Osteocyte (in vitro differentiated cells): ENCODE measurements at regions not wholly inside any gene's neighbourhood (a gene's known extent, or its start where the extent isn't known, plus 50 kb on each side); places are given as distances from the start of the nearest gene placed in this dataset.

Experiments
- DNase-seq: peaks from one replicate; pipeline ENCODE4 v3.0.0; 2021; ENCODE audit warnings: mixed read lengths; ENCODE audit not compliant: unreplicated experiment; ENCODE audit errors: extremely low spot score
- H3K27ac Mint-ChIP-seq: one replicate; pipeline ENCODE4 v1.8.0; 2021; ENCODE audit warnings: mild to moderate bottlenecking, mixed read lengths; ENCODE audit not compliant: unreplicated experiment
- H3K27me3 Mint-ChIP-seq: one replicate; pipeline ENCODE4 v1.8.0; 2021; ENCODE audit warnings: mixed read lengths; ENCODE audit not compliant: unreplicated experiment
- H3K36me3 Mint-ChIP-seq: one replicate; pipeline ENCODE4 v1.8.0; 2021; ENCODE audit warnings: mixed read lengths; ENCODE audit not compliant: unreplicated experiment
- H3K4me1 Mint-ChIP-seq: one replicate; pipeline ENCODE4 v1.8.0; 2021; ENCODE audit warnings: mixed read lengths; ENCODE audit not compliant: unreplicated experiment
- H3K4me3 Mint-ChIP-seq: one replicate; pipeline ENCODE4 v1.8.0; 2021; ENCODE audit warnings: mild to moderate bottlenecking, moderate library complexity, mixed read lengths; ENCODE audit not compliant: unreplicated experiment
- H3K9me3 Mint-ChIP-seq: one replicate; pipeline ENCODE4 v1.8.0; 2021; ENCODE audit warnings: mixed read lengths; ENCODE audit not compliant: unreplicated experiment
- TF ChIP-seq, protein P1 (sequence below): fragments of 200-600 bp; sonication (generic); IDR thresholded peaks from 2 replicates; pipeline ENCODE4 v1.5.0; 2021; ENCODE audit warnings: antibody characterized with exemption, mild to moderate bottlenecking, moderate library complexity

DNA sequence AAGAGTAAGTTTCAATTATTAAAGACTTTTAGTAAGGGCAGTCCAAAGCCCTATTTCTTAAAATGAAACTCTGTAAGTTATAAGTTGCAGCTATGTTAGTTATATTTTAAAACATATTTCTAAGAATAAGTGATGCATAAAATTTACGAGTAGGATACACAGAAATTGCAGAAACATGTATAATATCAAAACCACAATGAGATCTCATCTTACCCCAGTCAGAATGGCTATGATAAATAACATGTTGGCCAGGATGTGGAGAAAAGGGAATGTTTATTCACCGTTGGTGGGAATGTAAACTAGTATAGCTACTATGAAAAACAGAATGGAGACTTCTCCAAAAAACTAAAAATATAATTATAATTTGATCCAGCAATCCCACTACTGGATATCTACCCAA is 201.2 kb downstream of the CBLN2 start:
- no peak overlapping the region for H3K27ac Mint-ChIP-seq
- TF ChIP-seq, protein P1, sequence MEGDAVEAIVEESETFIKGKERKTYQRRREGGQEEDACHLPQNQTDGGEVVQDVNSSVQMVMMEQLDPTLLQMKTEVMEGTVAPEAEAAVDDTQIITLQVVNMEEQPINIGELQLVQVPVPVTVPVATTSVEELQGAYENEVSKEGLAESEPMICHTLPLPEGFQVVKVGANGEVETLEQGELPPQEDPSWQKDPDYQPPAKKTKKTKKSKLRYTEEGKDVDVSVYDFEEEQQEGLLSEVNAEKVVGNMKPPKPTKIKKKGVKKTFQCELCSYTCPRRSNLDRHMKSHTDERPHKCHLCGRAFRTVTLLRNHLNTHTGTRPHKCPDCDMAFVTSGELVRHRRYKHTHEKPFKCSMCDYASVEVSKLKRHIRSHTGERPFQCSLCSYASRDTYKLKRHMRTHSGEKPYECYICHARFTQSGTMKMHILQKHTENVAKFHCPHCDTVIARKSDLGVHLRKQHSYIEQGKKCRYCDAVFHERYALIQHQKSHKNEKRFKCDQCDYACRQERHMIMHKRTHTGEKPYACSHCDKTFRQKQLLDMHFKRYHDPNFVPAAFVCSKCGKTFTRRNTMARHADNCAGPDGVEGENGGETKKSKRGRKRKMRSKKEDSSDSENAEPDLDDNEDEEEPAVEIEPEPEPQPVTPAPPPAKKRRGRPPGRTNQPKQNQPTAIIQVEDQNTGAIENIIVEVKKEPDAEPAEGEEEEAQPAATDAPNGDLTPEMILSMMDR: no peak
- H3K27me3 Mint-ChIP-seq: peaks cover 3% of the 10 kb centered on the region
- H3K4me3 Mint-ChIP-seq: no peak overlapping the region
- H3K36me3 Mint-ChIP-seq: no peaks in the 10 kb centered on the region
- peaks cover 2% of the 10 kb centered on the region for H3K4me1 Mint-ChIP-seq
- H3K9me3 Mint-ChIP-seq: no peaks in the 10 kb centered on the region
- no peak for DNase-seq

DNA sequence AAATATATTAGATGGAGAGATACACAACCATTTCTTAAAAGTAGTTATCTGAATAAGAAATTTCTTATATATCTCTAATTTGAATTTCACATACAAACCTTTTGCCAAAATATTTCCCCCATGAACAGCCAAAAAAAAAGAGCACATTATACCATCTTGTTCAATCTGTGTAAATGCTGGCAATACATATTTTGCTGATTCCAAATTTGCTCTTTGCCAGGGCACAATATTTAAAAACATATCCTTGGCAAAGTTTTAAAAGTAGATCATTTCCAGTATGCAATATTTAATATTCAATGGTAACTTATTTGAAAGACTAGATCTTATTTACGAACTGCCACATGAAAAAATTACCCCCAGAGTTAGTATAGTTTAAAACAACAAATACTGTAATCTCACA is 204.2 kb downstream of the CBLN2 start:
- Mint-ChIP-seq H3K27me3 (peaks cover 3% of the 10 kb centered on the region), H3K36me3 (no peaks in the 10 kb centered on the region), H3K27ac (no peak overlapping the region), H3K4me3 (no peak overlapping the region), H3K4me1 (peaks cover 2% of the 10 kb centered on the region), H3K9me3 (no peaks in the 10 kb centered on the region)
- no peak for DNase-seq
- TF ChIP-seq, protein P1: no peak

DNA sequence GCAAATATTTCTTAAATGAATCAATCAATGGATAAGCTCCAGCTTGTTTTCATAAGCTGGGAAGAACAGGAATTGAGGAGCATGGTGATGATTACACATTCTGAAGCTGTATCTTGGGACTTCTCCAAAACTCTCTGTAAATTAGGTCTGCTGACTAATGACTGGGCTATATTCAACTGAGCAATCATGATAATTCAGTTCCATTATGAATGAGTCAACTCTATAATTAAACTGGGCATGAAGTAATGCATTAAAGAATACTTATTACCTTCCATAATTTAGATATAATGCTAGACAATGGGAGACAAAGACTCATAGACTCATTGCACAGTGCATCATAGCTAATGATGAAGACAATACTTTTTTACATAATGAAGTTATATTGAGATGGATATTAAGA is 207.4 kb downstream of the CBLN2 start:
- Mint-ChIP-seq H3K9me3 (no peaks in the 10 kb centered on the region), H3K4me3 (no peak overlapping the region), H3K27ac (no peak overlapping the region), H3K27me3 (peaks cover 4% of the 10 kb centered on the region), H3K36me3 (no peaks in the 10 kb centered on the region), H3K4me1 (no peaks in the 10 kb centered on the region)
- TF ChIP-seq, protein P1: no peak
- no peak for DNase-seq

DNA sequence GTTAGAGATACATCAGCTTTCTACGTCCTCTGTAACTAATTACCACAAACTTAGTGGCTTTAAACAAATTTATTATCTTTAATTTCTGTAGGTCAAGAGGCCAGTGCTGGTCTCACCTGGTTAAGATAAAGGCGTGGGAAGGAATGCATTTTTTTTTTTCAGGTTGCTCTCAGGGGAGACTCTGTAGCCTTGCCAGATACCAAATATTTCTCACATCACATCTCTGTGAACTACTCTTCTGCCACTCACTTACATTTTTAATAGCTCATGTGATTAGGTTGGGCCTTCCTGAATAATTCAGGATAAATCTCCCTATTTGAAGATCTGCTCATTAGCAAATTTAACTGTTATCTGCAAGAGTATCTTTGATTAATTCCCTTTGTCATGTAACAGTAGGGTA is 214.6 kb downstream of the CBLN2 start:
- H3K9me3 Mint-ChIP-seq: no peaks in the 10 kb centered on the region
- H3K36me3 Mint-ChIP-seq: no peaks in the 10 kb centered on the region

DNA sequence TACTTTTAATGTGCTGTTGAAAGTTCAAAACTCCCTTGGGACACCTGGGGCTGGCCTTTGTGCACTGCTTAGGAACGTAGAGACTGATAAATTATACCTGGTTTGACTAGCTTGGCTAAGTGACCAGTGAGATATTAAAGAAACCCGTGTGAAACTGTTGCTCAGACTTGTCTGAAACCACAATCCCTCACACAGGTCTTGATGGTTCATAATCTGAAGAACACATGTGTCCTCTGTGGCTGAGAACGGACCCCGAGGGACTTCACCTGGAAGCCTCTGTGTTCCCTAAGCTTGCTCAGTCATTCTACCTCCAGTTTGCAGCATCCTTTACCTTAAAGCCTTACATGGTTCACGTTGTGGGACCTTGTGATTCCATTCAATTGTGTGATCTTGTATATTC is 218.8 kb downstream of the CBLN2 start:
- TF ChIP-seq, protein P1: no peak
- Mint-ChIP-seq H3K9me3 (no peaks in the 10 kb centered on the region), H3K4me1 (no peaks in the 10 kb centered on the region), H3K4me3 (no peak overlapping the region), H3K27ac (no peak overlapping the region), H3K27me3 (no peaks in the 10 kb centered on the region), H3K36me3 (no peaks in the 10 kb centered on the region)
- DNase-seq: no peak

More for the DNA sequence above, 214.6 kb downstream of the CBLN2 start:
- TF ChIP-seq, protein P1: no peak
- H3K27ac Mint-ChIP-seq: no peak overlapping the region
- H3K4me3 Mint-ChIP-seq: no peak overlapping the region
- H3K27me3 Mint-ChIP-seq: peaks cover 4% of the 10 kb centered on the region
- no peak for DNase-seq
- H3K4me1 Mint-ChIP-seq: no peaks in the 10 kb centered on the region
